B cell (primary cell): ENCODE measurements at regions not wholly inside any gene's neighbourhood (a gene's known extent, or its start where the extent isn't known, plus 50 kb on each side); places are given as distances from the start of the nearest gene placed in this dataset.

Experiments used
- CTCF ChIP-seq: fragments of 200-600 bp; IDR thresholded peaks from one replicate; pipeline ENCODE4 v1.8.0; 2022; ENCODE audit warnings: antibody characterized with exemption, mild to moderate bottlenecking
- EZH2 ChIP-seq: IDR thresholded peaks from 2 replicates; pipeline ENCODE4 v1.6.1; 2012; ENCODE audit warnings: borderline replicate concordance, low read depth, mild to moderate bottlenecking, moderate library complexity, low read length; ENCODE audit not compliant: insufficient read depth, poor library complexity, severe bottlenecking

DNA sequence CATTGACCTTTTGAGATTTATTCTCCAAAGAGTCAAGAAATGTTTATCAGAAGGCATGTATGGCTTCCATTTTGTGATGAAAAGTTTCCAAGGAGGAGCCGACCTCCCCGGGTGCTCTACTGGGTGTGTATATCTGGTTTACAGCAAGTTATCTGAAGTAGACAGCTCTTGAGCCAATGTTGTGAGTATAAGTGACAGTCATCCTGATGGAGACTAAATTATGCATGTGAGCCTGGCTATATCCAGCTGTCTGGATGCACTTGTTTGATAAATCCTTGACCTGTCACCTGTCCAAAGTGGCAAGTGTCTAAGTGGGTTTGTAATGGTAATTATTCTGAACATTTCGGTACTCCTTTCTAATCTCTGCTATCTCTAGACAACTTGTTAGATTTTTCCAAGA lies 142.2 kb downstream of the NR2F2 start:
- TF ChIP-seq CTCF, result no peak
- TF ChIP-seq EZH2, result no peak
